ENCODE measurements at regions not wholly inside any gene's neighbourhood (a gene's known extent, or its start where the extent isn't known, plus 50 kb on each side); places are given as distances from the start of the nearest gene placed in this dataset.

DNA sequence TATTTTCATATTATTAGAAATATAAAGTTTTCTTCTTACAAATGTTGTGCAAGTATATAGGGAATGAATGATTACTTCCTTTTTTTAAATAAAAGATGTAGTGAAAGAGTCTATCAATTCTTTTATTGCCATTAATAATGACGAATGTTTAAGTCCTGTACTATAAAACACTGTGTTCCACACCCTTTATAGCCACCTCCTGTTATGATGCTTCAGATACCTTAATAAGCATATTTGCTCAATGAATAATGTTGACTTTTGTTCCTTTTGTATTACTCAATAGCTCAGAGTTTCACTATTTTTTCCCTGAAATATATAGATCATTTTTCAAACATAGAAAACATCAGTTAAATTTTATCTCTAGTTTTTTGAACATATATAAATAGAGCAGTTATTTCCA, 378.2 kb upstream of the THBS1 start:
- H3K9me2 ChIP-seq (replicated peaks; ENCODE audit: insufficient read depth, low read length): no peaks in the 10 kb centered on the region
- no peak overlapping the region for H3K4me3 ChIP-seq (ENCODE audit: low read length)
- no peak overlapping the region for H3K27ac ChIP-seq (ENCODE audit: low read length)
- H3K9ac ChIP-seq (ENCODE audit: low read length): no peak overlapping the region
- H3K4me2 ChIP-seq (ENCODE audit: low read depth, low read length): no peak overlapping the region
- no peaks in the 10 kb centered on the region for H3K36me3 ChIP-seq (replicated peaks; ENCODE audit: insufficient read depth, low read length)
- H3K9me3 ChIP-seq (replicated peaks; ENCODE audit: insufficient read depth, low read length): no peaks in the 10 kb centered on the region
- H3F3A ChIP-seq (ENCODE audit: insufficient read depth, low read length): no peaks in the 10 kb centered on the region
- H4K20me1 ChIP-seq (ENCODE audit: insufficient read depth, low read length): no peaks in the 10 kb centered on the region
- H2AFZ ChIP-seq (ENCODE audit: low read length): no peak overlapping the region
- H3K27me3 ChIP-seq (replicated peaks; ENCODE audit: insufficient read depth, low read length): no peaks in the 10 kb centered on the region
- TF ChIP-seq EZH2 (optimal IDR thresholded peaks at IDR 0.05; ENCODE audit: low read depth, low read length): no peak
- no peak for TF ChIP-seq EZH2phosphoT487 (IDR thresholded peaks at IDR 0.05; ENCODE audit: low read length)
- TF ChIP-seq, protein P1, sequence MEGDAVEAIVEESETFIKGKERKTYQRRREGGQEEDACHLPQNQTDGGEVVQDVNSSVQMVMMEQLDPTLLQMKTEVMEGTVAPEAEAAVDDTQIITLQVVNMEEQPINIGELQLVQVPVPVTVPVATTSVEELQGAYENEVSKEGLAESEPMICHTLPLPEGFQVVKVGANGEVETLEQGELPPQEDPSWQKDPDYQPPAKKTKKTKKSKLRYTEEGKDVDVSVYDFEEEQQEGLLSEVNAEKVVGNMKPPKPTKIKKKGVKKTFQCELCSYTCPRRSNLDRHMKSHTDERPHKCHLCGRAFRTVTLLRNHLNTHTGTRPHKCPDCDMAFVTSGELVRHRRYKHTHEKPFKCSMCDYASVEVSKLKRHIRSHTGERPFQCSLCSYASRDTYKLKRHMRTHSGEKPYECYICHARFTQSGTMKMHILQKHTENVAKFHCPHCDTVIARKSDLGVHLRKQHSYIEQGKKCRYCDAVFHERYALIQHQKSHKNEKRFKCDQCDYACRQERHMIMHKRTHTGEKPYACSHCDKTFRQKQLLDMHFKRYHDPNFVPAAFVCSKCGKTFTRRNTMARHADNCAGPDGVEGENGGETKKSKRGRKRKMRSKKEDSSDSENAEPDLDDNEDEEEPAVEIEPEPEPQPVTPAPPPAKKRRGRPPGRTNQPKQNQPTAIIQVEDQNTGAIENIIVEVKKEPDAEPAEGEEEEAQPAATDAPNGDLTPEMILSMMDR (IDR thresholded peaks at IDR 0.05; ENCODE audit: low read length): no peak
- H3K4me1 ChIP-seq (ENCODE audit: low read length): no peaks in the 10 kb centered on the region
- no peaks in the 10 kb centered on the region for H3K79me2 ChIP-seq (ENCODE audit: low read length)
- no peak for DNase-seq

DNA sequence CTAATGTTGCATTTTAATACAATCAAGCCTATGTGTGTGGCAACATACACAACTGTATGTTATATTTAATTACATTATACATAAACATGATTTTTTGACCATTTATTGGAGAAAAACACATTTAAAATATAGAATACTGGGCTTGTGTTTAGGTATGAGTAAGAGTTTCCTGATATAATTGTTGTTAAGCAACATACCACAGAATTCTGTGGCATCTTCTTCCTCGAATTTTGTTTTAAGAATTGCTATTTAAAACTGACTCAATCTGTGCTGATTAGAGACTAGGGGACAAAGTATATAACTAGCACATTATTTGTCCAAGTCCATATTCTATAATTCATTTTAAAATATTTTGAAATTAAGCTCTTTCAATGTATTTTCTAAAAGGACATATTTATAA, 376.8 kb upstream of the THBS1 start:
- H3F3A ChIP-seq (ENCODE audit: insufficient read depth, low read length): no peaks in the 10 kb centered on the region
- no peaks in the 10 kb centered on the region for H3K4me1 ChIP-seq (ENCODE audit: low read length)
- H2AFZ ChIP-seq (ENCODE audit: low read length): no peak overlapping the region
- H3K9me2 ChIP-seq (replicated peaks; ENCODE audit: insufficient read depth, low read length): no peaks in the 10 kb centered on the region
- H3K4me2 ChIP-seq (ENCODE audit: low read depth, low read length): no peak overlapping the region
- no peak overlapping the region for H3K4me3 ChIP-seq (ENCODE audit: low read length)
- H3K9me3 ChIP-seq (replicated peaks; ENCODE audit: insufficient read depth, low read length): no peaks in the 10 kb centered on the region
- DNase-seq: no peak
- H4K20me1 ChIP-seq (ENCODE audit: insufficient read depth, low read length): no peaks in the 10 kb centered on the region
- no peaks in the 10 kb centered on the region for H3K36me3 ChIP-seq (replicated peaks; ENCODE audit: insufficient read depth, low read length)
- H3K27ac ChIP-seq (ENCODE audit: low read length): no peak overlapping the region
- no peaks in the 10 kb centered on the region for H3K79me2 ChIP-seq (ENCODE audit: low read length)
- TF ChIP-seq EZH2phosphoT487 (IDR thresholded peaks at IDR 0.05; ENCODE audit: low read length): no peak
- TF ChIP-seq, protein P1 (IDR thresholded peaks at IDR 0.05; ENCODE audit: low read length): no peak
- TF ChIP-seq EZH2 (optimal IDR thresholded peaks at IDR 0.05; ENCODE audit: low read depth, low read length): no peak
- H3K9ac ChIP-seq (ENCODE audit: low read length): no peak overlapping the region
- no peaks in the 10 kb centered on the region for H3K27me3 ChIP-seq (replicated peaks; ENCODE audit: insufficient read depth, low read length)

DNA sequence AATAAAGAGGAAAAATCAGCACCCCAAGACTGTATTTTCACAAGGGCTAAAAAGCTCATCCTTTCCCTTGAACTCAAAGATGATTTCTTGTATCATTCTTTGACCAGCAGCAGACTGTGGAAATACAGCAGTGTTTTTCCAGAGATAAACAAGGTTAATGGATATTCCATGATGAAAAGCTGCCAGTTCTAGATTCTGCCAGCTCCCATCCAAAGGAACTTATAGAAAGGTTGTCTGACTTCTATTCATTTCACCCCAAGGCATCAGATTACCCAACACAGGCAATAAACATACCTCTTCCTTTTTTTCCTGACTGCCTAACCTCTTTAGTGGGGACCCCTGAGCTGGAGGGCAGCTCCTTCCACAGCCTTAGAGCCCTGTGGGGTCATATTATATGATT, 375.8 kb upstream of the THBS1 start:
- Histone ChIP-seq H3K79me2 (ENCODE audit: low read length) (no peaks in the 10 kb centered on the region), H3K9me2 (replicated peaks; ENCODE audit: insufficient read depth, low read length) (no peaks in the 10 kb centered on the region), H3K9me3 (replicated peaks; ENCODE audit: insufficient read depth, low read length) (no peaks in the 10 kb centered on the region), H3K4me1 (ENCODE audit: low read length) (no peaks in the 10 kb centered on the region), H4K20me1 (ENCODE audit: insufficient read depth, low read length) (no peaks in the 10 kb centered on the region), H2AFZ (ENCODE audit: low read length) (no peak overlapping the region), H3K36me3 (replicated peaks; ENCODE audit: insufficient read depth, low read length) (no peaks in the 10 kb centered on the region), H3K9ac (ENCODE audit: low read length) (no peak overlapping the region), H3K27ac (ENCODE audit: low read length) (no peak overlapping the region), H3K4me3 (ENCODE audit: low read length) (no peak overlapping the region), H3F3A (ENCODE audit: insufficient read depth, low read length) (no peaks in the 10 kb centered on the region), H3K4me2 (ENCODE audit: low read depth, low read length) (no peak overlapping the region), H3K27me3 (replicated peaks; ENCODE audit: insufficient read depth, low read length) (no peaks in the 10 kb centered on the region)
- no peak for TF ChIP-seq EZH2phosphoT487 (IDR thresholded peaks at IDR 0.05; ENCODE audit: low read length)
- TF ChIP-seq, protein P1 (IDR thresholded peaks at IDR 0.05; ENCODE audit: low read length): no peak
- TF ChIP-seq EZH2 (optimal IDR thresholded peaks at IDR 0.05; ENCODE audit: low read depth, low read length): no peak
- no peak for DNase-seq

Measured in MM.1S (cell line).